GM12874 (cell line): ENCODE measurements at regions not wholly inside any gene's neighbourhood (a gene's known extent, or its start where the extent isn't known, plus 50 kb on each side); places are given as distances from the start of the nearest gene placed in this dataset.

ENCODE experiments used
- CTCF ChIP-seq: IDR thresholded peaks from 2 replicates; pipeline ENCODE4 v1.5.1; 2011; ENCODE audit warnings: low read depth, mild to moderate bottlenecking, control low read depth, low read length, moderate library complexity; ENCODE audit not compliant: insufficient read depth

- no peak for TF ChIP-seq CTCF
These were observed 711.1 kb upstream of the SOX9 start for GRCh38 chr17:71409712-71410111.

- no peak for TF ChIP-seq CTCF
These were observed 708.0 kb upstream of the SOX9 start for GRCh38 chr17:71412803-71413202.

GRCh38 chr17:71413935-71414334 lies 706.9 kb upstream of the SOX9 start:
- no peak for TF ChIP-seq CTCF

GRCh38 chr17:71417142-71417541 lies 703.7 kb upstream of the SOX9 start:
- TF ChIP-seq CTCF = no peak

- TF ChIP-seq CTCF = no peak
These were observed 697.9 kb upstream of the SOX9 start for GRCh38 chr17:71422968-71423367.

GRCh38 chr17:71423871-71424546 lies 696.8 kb upstream of the SOX9 start:
- no peak for TF ChIP-seq CTCF

- no peak for TF ChIP-seq CTCF
These were observed 693.0 kb upstream of the SOX9 start for GRCh38 chr17:71427801-71428200.
